ENCODE measurements at regions not wholly inside any gene's neighbourhood (a gene's known extent, or its start where the extent isn't known, plus 50 kb on each side); places are given as distances from the start of the nearest gene placed in this dataset.

DNA sequence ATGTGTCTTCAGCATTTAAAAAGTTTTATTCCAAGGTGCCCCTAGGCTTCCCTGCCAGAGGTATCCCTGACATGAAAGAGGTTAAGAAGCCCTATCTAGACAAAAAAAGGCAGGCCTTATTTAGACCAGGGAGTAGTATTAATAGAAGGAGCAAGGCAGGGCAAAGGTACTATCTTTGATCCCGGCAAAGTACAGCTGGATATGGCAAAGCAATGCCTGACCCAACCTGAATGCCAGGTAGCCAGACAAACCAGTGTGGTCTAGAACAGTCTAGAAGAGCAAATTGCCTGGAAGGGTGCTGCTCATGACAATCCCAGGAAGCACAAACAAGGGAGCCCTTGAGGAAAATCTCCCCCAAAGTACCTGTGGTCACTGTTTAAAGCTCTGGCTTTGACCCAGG, 62.6 kb upstream of the SYT13 start:
- POLR2A ChIA-PET, result no interaction called here
- CTCF ChIA-PET, result interaction anchor here (0.7 to 1.3 kb wide), 5 partner anchors 9 to 423 kb away, joined by 3 to 5 read pairs (median 4); no protein-coding TSS in a partner anchor
- H3K27ac Mint-ChIP-seq, result no peak overlapping the region
- H3K36me3 Mint-ChIP-seq (ENCODE audit: low read depth), result no peaks in the 10 kb centered on the region
- H3K4me3 Mint-ChIP-seq, result no peak overlapping the region
- H3K27me3 Mint-ChIP-seq, result peaks cover 6% of the 10 kb centered on the region
- DNase-seq (no peak), ATAC-seq (no peak)
- peaks cover 6% of the 10 kb centered on the region for H3K4me1 Mint-ChIP-seq
- intact Hi-C loops (cut with DNase I, micrococcal nuclease), result no loop called here
- no peaks in the 10 kb centered on the region for H3K9me3 Mint-ChIP-seq (ENCODE audit: low read depth)

DNA sequence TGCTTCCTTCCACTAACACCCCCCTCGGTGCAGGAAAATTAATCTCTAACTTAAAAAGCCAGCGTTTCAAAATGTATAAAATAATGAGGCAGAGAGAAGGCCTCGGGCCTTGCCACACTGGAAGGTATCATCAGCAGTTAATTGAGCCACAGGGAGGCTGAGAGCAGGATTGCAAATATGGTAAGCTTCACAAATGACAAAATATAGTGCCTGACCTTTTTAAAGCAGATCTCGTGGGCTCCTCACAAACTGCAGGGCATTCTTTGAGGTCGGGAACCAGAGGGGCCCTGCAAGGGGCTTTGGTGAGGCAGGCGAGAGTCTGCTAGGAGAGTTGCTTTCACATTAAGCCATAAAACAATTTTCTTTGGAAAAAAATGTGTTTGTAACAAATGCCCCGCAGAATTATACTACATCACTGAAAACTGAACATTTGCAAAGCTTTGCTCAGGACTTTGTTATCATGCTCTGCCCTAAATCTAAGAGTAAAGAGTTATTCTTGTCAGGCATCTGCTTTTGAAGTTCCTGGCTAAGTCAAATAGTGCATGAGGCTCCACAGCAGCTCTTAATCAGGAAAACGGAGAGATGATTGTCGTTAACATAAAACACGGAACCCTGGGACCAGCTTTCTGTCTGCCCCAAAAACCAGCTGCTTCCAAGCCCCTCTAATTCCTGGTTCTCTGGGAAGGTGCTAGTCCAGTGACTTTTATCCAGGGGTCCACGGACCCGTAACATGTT, 61.4 kb upstream of the SYT13 start:
- Mint-ChIP-seq H3K4me1 (peaks cover 6% of the 10 kb centered on the region), H3K9me3 (ENCODE audit: low read depth) (no peaks in the 10 kb centered on the region), H3K27me3 (peaks cover 6% of the 10 kb centered on the region), H3K27ac (no peak overlapping the region), H3K4me3 (no peak overlapping the region), H3K36me3 (ENCODE audit: low read depth) (no peaks in the 10 kb centered on the region)
- ChIA-PET CTCF (interaction anchor here (0.7 kb wide), 1 partner anchor 12 kb away, joined by 4 read pairs; no protein-coding TSS in a partner anchor), POLR2A (interaction anchor here (0.6 kb wide), 1 partner anchor 1805 kb away, joined by 5 read pairs; no protein-coding TSS in a partner anchor)
- no peak for DNase-seq
- intact Hi-C loops (cut with DNase I, micrococcal nuclease), result no loop called here
- no peak for ATAC-seq

DNA sequence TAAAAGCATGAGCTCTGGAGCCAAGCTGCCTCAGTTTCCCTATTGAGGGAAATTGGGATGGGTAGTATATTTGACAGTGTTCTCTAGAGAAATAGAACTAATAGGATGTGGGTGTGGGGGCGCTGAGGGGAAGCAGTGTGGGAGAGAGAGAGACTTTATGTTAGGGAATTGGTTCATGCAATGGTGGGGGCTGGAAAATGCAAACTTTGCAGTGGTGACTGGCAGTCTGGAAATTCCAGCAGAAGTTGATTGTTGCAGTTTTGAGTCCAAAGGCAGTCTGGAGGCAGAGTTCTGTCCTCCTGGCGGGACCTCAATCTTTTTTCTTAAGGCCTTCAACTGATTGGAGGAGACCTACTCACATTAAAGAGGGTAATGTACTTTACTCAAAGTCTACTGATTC, 59.4 kb upstream of the SYT13 start:
- CTCF ChIA-PET, result interaction anchor here (0.5 kb wide), 1 partner anchor 40 kb away, joined by 3 read pairs; no protein-coding TSS in a partner anchor
- H3K36me3 Mint-ChIP-seq (ENCODE audit: low read depth), result no peaks in the 10 kb centered on the region
- H3K9me3 Mint-ChIP-seq (ENCODE audit: low read depth), result no peaks in the 10 kb centered on the region
- no peak overlapping the region for H3K27ac Mint-ChIP-seq
- DNase-seq (no peak), ATAC-seq (no peak)
- peaks cover 6% of the 10 kb centered on the region for H3K27me3 Mint-ChIP-seq
- intact Hi-C loops (cut with DNase I, micrococcal nuclease), result no loop called here
- H3K4me1 Mint-ChIP-seq, result no peaks in the 10 kb centered on the region
- H3K4me3 Mint-ChIP-seq, result no peak overlapping the region
- POLR2A ChIA-PET, result no interaction called here

DNA sequence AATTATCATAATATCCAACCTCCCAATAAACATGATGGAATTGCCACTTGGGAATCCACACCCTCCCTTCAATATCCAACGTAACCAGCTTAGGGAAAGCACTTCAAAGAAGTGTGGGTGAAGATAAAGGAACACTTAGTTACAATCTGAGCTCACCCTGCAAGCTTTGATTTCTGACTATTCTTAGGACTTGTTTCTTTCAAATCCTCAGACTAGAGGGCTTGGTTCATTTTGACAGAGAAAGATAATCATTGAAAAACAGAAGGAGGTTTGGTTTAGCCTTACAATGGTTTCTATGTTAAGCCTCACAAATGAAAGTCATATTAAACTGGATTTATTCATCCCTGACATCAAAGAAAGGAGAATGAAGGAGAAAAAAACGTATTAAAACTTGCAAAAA, 57.9 kb upstream of the SYT13 start:
- Mint-ChIP-seq H3K27ac (no peak overlapping the region), H3K4me3 (no peak overlapping the region), H3K9me3 (ENCODE audit: low read depth) (no peaks in the 10 kb centered on the region), H3K4me1 (peaks cover 10% of the 10 kb centered on the region), H3K36me3 (ENCODE audit: low read depth) (no peaks in the 10 kb centered on the region), H3K27me3 (peaks cover 6% of the 10 kb centered on the region)
- ATAC-seq (no peak), DNase-seq (no peak)
- intact Hi-C loops (cut with DNase I, micrococcal nuclease), result no loop called here
- POLR2A ChIA-PET, result no interaction called here
- CTCF ChIA-PET, result interaction anchor here (0.8 to 1.4 kb wide), 4 partner anchors 233 to 417 kb away, joined by 3 to 7 read pairs (median 4); no protein-coding TSS in a partner anchor

DNA sequence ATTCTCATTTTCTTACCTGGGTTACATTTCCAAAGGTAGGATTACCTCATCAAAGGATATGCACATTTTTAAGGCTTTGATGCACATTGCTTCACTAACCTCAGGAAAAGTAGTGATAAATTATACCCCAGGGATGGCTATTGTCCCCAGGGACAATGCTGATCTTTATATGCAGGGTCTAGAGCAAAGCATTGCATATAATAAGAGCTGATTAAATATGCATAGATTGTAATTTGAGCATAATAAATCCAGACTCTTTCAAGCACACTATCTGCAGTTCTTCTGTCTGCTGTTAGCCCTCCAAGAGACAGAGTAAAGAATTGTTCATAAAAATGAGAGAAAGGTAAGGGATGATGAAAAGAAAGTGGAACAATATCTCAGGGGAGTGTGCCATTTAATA, 57.3 kb upstream of the SYT13 start:
- no peak overlapping the region for H3K27ac Mint-ChIP-seq
- intact Hi-C loops (cut with DNase I, micrococcal nuclease), result no loop called here
- H3K36me3 Mint-ChIP-seq (ENCODE audit: low read depth), result no peaks in the 10 kb centered on the region
- H3K4me3 Mint-ChIP-seq, result no peak overlapping the region
- H3K9me3 Mint-ChIP-seq (ENCODE audit: low read depth), result no peaks in the 10 kb centered on the region
- no peak for ATAC-seq
- CTCF ChIA-PET, result interaction anchor here (1.1 kb wide), 2 partner anchors 233 to 416 kb away, joined by 3 to 7 read pairs; no protein-coding TSS in a partner anchor
- DNase-seq, result no peak
- peaks cover 6% of the 10 kb centered on the region for H3K27me3 Mint-ChIP-seq
- H3K4me1 Mint-ChIP-seq, result peaks cover 10% of the 10 kb centered on the region
- POLR2A ChIA-PET, result no interaction called here

DNA sequence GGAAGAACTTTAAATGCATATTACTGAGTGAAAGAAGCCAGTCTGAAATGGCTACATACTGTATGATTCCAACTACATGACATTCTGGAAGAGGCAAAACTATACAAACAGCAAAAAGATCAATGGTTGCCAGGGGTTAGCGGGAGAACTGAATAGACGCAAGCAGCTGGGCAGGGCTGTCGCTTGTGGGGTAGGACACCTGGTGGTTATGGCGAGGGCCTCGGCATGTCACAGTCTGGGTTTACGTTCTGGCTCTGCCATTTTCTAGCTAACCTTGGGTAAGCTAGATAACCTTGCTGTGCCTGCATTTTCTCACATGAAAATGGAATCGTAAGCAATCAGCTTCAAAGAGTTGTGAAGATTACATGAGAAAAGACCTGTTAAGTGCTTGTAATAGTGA, 55.2 kb upstream of the SYT13 start:
- H3K9me3 Mint-ChIP-seq (ENCODE audit: low read depth), result no peaks in the 10 kb centered on the region
- H3K36me3 Mint-ChIP-seq (ENCODE audit: low read depth), result no peaks in the 10 kb centered on the region
- ChIA-PET POLR2A (no interaction called here), CTCF (interaction anchor here (0.6 to 2.7 kb wide), 5 partner anchors 13 to 430 kb away, joined by 3 to 17 read pairs (median 7); no protein-coding TSS in a partner anchor)
- peaks cover 6% of the 10 kb centered on the region for H3K27me3 Mint-ChIP-seq
- no peak overlapping the region for H3K4me3 Mint-ChIP-seq
- H3K4me1 Mint-ChIP-seq, result peaks cover 10% of the 10 kb centered on the region
- no peak for ATAC-seq
- H3K27ac Mint-ChIP-seq, result no peak overlapping the region
- intact Hi-C loops (cut with DNase I, micrococcal nuclease), result no loop called here
- no peak for DNase-seq

DNA sequence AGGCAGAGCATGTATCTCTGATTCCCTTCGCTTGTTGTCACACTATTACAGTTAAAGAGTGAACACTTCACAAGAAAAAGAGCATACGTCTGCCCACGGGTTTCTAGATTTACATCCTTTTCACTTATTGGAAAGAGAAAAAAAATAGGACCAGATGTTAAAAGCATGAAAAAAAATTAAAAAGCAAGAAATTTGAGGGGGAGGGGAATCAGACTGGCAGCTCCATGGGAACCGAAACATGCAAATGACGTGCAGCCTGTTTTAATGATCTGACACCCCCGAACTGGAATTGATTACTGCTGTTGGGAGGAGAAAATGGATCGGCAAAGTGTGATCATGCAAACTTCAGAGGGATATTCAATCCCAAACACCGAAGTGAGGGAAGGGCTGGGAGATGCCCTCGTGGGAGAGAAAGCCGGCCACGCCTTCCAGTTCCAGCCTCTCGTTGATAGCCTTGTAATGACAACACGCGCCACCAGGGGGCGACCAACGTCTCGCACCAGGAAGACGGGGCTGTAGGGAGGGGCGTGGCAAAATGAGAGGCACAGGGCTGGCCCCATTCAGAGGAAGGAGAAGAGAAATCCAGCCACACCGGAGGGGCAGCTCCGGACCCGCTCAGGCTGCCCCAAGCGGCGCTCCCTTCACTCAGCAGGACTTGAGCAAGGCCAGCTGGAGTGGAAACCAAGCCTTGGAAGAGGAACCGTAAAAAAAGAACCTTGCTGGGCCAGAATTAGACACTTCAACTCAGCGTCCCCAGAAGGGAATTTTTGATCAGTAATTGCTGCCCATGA, 53.8 kb upstream of the SYT13 start:
- ChIA-PET POLR2A (no interaction called here), CTCF (interaction anchor here (0.6 to 2.7 kb wide), 17 partner anchors 9 to 951 kb away, joined by 3 to 11 read pairs (median 4); no protein-coding TSS in a partner anchor)
- ATAC-seq (peak; percentile 99), DNase-seq (peak; percentile 97)
- intact Hi-C loops (cut with DNase I, micrococcal nuclease), result loop anchor here (1.0 to 10.0 kb wide), 3 partner anchors 15 to 431 kb away; no protein-coding TSS in a partner anchor
- no peak overlapping the region for H3K27ac Mint-ChIP-seq
- H3K4me1 Mint-ChIP-seq, result peaks cover 10% of the 10 kb centered on the region
- peaks cover 4% of the 10 kb centered on the region for H3K27me3 Mint-ChIP-seq
- no peaks in the 10 kb centered on the region for H3K36me3 Mint-ChIP-seq (ENCODE audit: low read depth)
- no peaks in the 10 kb centered on the region for H3K9me3 Mint-ChIP-seq (ENCODE audit: low read depth)
- H3K4me3 Mint-ChIP-seq, result peak overlapping the region; percentile 55

DNA sequence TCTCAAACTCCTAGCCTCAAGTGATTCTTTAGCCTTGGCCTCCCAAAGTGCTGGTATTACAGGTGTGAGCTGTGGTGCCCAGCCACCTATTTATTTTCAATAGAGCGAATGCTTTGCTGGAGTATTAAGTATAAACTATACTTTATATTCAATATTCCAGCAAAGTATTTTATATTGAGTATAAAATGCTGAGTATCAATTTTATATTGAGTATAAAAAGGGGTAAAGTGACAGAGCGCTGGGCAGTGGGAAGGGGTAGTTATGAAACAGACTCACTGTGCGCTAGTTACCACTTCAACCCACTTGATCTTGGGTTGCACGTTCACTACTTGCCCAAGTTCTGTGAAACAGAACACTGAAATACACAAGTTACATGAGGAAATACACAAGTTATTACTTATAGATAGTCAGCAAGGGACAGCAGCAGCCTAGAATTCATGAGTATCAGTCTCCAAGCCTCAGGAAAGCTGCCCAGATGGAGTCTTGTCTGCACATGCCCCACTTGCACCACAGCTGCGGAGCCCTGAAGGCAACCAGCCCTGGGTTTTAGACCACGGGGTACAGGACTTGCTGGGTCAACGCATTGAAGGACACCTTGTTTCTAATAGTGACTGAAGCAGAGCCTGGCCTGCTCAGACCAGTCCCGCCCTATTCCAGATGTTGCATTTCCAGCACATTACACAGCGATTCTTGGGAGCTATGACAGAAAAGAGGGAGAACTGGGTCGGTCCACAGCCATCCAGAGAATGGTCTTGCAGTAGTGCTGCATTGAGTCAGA, 51.6 kb upstream of the SYT13 start:
- intact Hi-C loops (cut with DNase I, micrococcal nuclease), result loop anchor here in 1 of 2 experiments (10.0 kb wide), 1 partner anchor 393 kb away; no protein-coding TSS in a partner anchor
- Mint-ChIP-seq H3K4me3 (no peak overlapping the region), H3K9me3 (ENCODE audit: low read depth) (no peaks in the 10 kb centered on the region), H3K27me3 (no peaks in the 10 kb centered on the region), H3K27ac (no peak overlapping the region), H3K36me3 (ENCODE audit: low read depth) (no peaks in the 10 kb centered on the region), H3K4me1 (peaks cover 10% of the 10 kb centered on the region)
- DNase-seq (no peak), ATAC-seq (no peak)
- POLR2A ChIA-PET, result no interaction called here
- CTCF ChIA-PET, result interaction anchor here (1.0 to 2.7 kb wide), 4 partner anchors 12 to 434 kb away, joined by 3 to 11 read pairs (median 8); no protein-coding TSS in a partner anchor

DNA sequence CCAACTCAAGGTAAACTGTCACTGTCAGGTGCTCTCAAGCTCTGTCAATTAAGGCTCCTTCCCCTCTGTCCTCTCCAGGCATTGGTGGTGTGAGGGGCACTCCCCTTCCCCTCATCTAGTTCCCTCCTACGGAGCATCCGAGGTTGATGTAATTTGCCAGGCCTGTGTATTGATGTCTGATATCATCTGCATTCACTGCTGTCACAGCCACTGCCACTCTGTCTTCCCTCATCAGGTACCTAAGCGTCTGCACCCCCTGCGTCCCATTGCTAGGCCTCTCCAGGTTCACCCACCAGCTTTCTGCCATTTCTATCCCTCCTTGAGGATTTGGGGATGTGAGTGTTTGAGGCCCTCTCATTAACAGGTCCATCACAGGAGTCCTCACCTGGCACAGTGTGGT, 50.0 kb upstream of the SYT13 start:
- Mint-ChIP-seq H3K27ac (no peak overlapping the region), H3K27me3 (peaks cover 6% of the 10 kb centered on the region), H3K4me3 (no peak overlapping the region), H3K36me3 (ENCODE audit: low read depth) (no peaks in the 10 kb centered on the region), H3K9me3 (ENCODE audit: low read depth) (no peaks in the 10 kb centered on the region), H3K4me1 (peaks cover 10% of the 10 kb centered on the region)
- ATAC-seq (no peak), DNase-seq (no peak)
- CTCF ChIA-PET, result interaction anchor here (1.5 to 4.3 kb wide), 3 partner anchors 226 to 435 kb away, joined by 4 to 35 read pairs (median 4); no protein-coding TSS in a partner anchor
- POLR2A ChIA-PET, result no interaction called here
- intact Hi-C loops (cut with DNase I, micrococcal nuclease), result loop anchor here in 1 of 2 experiments (10.0 kb wide), 1 partner anchor 391 kb away; no protein-coding TSS in a partner anchor
